Panc1 (cell line): ENCODE measurements at regions not wholly inside any gene's neighbourhood (a gene's known extent, or its start where the extent isn't known, plus 50 kb on each side); places are given as distances from the start of the nearest gene placed in this dataset.

Experiments used
- ATAC-seq: fragments of 200-7000 bp; cut with Tn5 transposase; 2 replicates; pipeline ENCODE4 v1.9.1; 2020; ENCODE audit warnings: mild to moderate bottlenecking, moderate library complexity
- BruUV-seq: library from RNA; stranded (reverse); fragments of 400-500 nt; replicated peaks from 2 replicates; lab custom pipeline; 2021; lab: Mats Ljungman, UMichigan
- CTCF ChIA-PET: fragments of 300-600 bp; sonication (Branson Sonifier 250); formaldehyde crosslinking; loops from one replicate; lab custom pipeline; 2022; ENCODE audit warnings: antibody characterized with exemption; lab: Charles Lee
- POLR2A ChIA-PET: fragments of 300-600 bp; sonication (Branson Sonifier 250); formaldehyde crosslinking; loops from one replicate; lab custom pipeline; 2022; ENCODE audit warnings: antibody characterized with exemption; lab: Charles Lee
- DNase-seq: peaks from one replicate; pipeline ENCODE4 v3.0.0-alpha.2; 2010; ENCODE audit warnings: low read depth, low spot score
- H3K27ac ChIP-seq: 2 replicates; pipeline ENCODE4 v1.5.1; 2011; ENCODE audit warnings: mild to moderate bottlenecking, low read length, inconsistent platforms
- H3K27me3 ChIP-seq: fragments of 200-500 bp; sonication (Bioruptor generic); 2 replicates; pipeline ENCODE4 v1.6.0; 2014; ENCODE audit warnings: low read length, inconsistent platforms; ENCODE audit not compliant: control insufficient read depth, insufficient read depth
- H3K36me3 ChIP-seq: fragments of 200-500 bp; sonication (Bioruptor generic); 2 replicates; pipeline ENCODE4 v1.5.1; 2014; ENCODE audit warnings: inconsistent platforms, mild to moderate bottlenecking, low read length, moderate library complexity; ENCODE audit not compliant: control insufficient read depth, insufficient read depth
- H3K4me1 ChIP-seq: 2 replicates; pipeline ENCODE4 v1.5.1; 2011; ENCODE audit warnings: inconsistent platforms, mild to moderate bottlenecking, low read length, moderate library complexity; ENCODE audit not compliant: control insufficient read depth, insufficient read depth
- H3K4me3 ChIP-seq, 2 experiments: 2 replicates each; pipeline ENCODE4 v1.5.1; 2011 to 2012; ENCODE audit warnings: low read depth in 2 of 2, low read length in 2 of 2, mild to moderate bottlenecking in 2 of 2, inconsistent platforms in 1 of 2, moderate library complexity in 1 of 2
- H3K9me3 ChIP-seq: fragments of 200-500 bp; sonication (Bioruptor generic); 2 replicates; pipeline ENCODE4 v1.5.1; 2014; ENCODE audit warnings: low read depth, mild to moderate bottlenecking, inconsistent platforms, low read length, moderate library complexity; ENCODE audit not compliant: control insufficient read depth, insufficient read depth
- CTCF ChIP-seq: fragments of 450-650 bp; IDR thresholded peaks from 2 replicates; pipeline ENCODE4 v1.5.1; 2017; ENCODE audit warnings: mild to moderate bottlenecking
- POLR2AphosphoS5 ChIP-seq: IDR thresholded peaks from 2 replicates; pipeline ENCODE4 v1.6.1; 2012; ENCODE audit warnings: mild to moderate bottlenecking, low read depth, low read length, moderate library complexity
- REST ChIP-seq, 2 experiments: IDR thresholded peaks; 2 replicates each; pipeline ENCODE4 v1.6.1; 2011 to 2012; ENCODE audit warnings: low read depth in 2 of 2, control low read depth in 1 of 2, low read length in 1 of 2, mild to moderate bottlenecking in 1 of 2, moderate library complexity in 1 of 2; ENCODE audit not compliant: insufficient read depth in 1 of 2
- SIN3A ChIP-seq: IDR thresholded peaks from 2 replicates; pipeline ENCODE4 v1.6.1; 2012; ENCODE audit warnings: low read depth, mild to moderate bottlenecking, low read length, moderate library complexity, borderline replicate concordance; ENCODE audit not compliant: insufficient read depth
- TCF7L2 ChIP-seq: IDR thresholded peaks from 2 replicates; pipeline ENCODE4 v1.6.1; 2011; ENCODE audit warnings: mild to moderate bottlenecking, low read depth, low read length, inconsistent platforms
- in situ Hi-C: cut with HindIII; loops from 2 replicates; pipeline ENCODE4 v1.10.0; 2016; ENCODE audit warnings: low sequenced_read_pairs, low pct_unique_long_range_greater_than_20kb
- intact Hi-C: fragments of 100-400 bp; cut with micrococcal nuclease; formaldehyde crosslinking; loops from one replicate; pipeline ENCODE4 v1.10.0; 2022; ENCODE audit not compliant: unreplicated experiment

GRCh38 chr15:62249501-62249900 lies 84.4 kb upstream of the C2CD4B start:
- intact Hi-C loops, result no loop called here
- no peaks in the 10 kb centered on the region for H3K36me3 ChIP-seq

GRCh38 chr15:62250186-62250585 lies 85.1 kb upstream of the C2CD4B start:
- Histone ChIP-seq H3K36me3 (no peaks in the 10 kb centered on the region), H3K9me3 (no peaks in the 10 kb centered on the region), H3K4me3 (no peak overlapping the region), H3K27ac (no peak overlapping the region), H3K27me3 (no peaks in the 10 kb centered on the region; the same call in 1 of the 2 replicates), H3K4me1 (no peaks in the 10 kb centered on the region; the same call in 1 of the 2 replicates)
- CTCF ChIA-PET, result no interaction called here
- in situ Hi-C loops (no loop called here), intact Hi-C loops (no loop called here)
- BruUV-seq, result no TSS peak
- POLR2A ChIA-PET, result no interaction called here
- TF ChIP-seq REST (IDR thresholded peaks at IDR 0.05; ENCODE audit: insufficient read depth in 1 of 2, low read depth in 2 of 2, low read length in 1 of 2) (no peak), CTCF (no peak), TCF7L2 (no peak)
- ATAC-seq, result no peak
- no peak for DNase-seq

More at GRCh38 chr15:62249501-62249900, 84.4 kb upstream of the C2CD4B start:
- no TSS peak for BruUV-seq
- in situ Hi-C loops, result no loop called here
- DNase-seq (no peak), ATAC-seq (no peak)
- H3K27me3 ChIP-seq, result no peaks in the 10 kb centered on the region; the same call in 1 of the 2 replicates
- H3K9me3 ChIP-seq, result no peaks in the 10 kb centered on the region
- CTCF ChIA-PET, result no interaction called here
- no peaks in the 10 kb centered on the region; the same call in 1 of the 2 replicates for H3K4me1 ChIP-seq
- no peak overlapping the region for H3K27ac ChIP-seq
- POLR2A ChIA-PET, result no interaction called here
- no peak for TF ChIP-seq CTCF
- no peak for TF ChIP-seq POLR2AphosphoS5
- no peak for TF ChIP-seq REST (IDR thresholded peaks at IDR 0.05; ENCODE audit: insufficient read depth in 1 of 2, low read depth in 2 of 2, low read length in 1 of 2)
- TF ChIP-seq TCF7L2, result no peak
- TF ChIP-seq SIN3A, result no peak
- no peak overlapping the region for H3K4me3 ChIP-seq
